Activated naive CD4-positive, alpha-beta T cell treated with anti-CD3 and anti-CD28 coated beads, Interleukin-2, amount 10 ng/mL, durations not matched to agents 7 days and 5 days (primary cell): ENCODE measurements at regions not wholly inside any gene's neighbourhood (a gene's known extent, or its start where the extent isn't known, plus 50 kb on each side); places are given as distances from the start of the nearest gene placed in this dataset.
"Not testable (repeated sequence)": the region's sequence is repeated elsewhere in the genome, so short reads cannot be mapped to it uniquely, and the experiment has no call there.

ENCODE experiments used
- CTCF ChIA-PET: fragments of 350-600 bp; sonication (Branson Sonifier 250); formaldehyde crosslinking; loops from one replicate; lab custom pipeline; 2021; ENCODE audit warnings: antibody characterized with exemption; lab: Charles Lee
- DNase-seq: peaks from one replicate; pipeline ENCODE4 v3.0.0-alpha.2; 2020
- H3K27ac Mint-ChIP-seq: one replicate; pipeline ENCODE4 v1.8.0; 2021; ENCODE audit warnings: mild to moderate bottlenecking, moderate library complexity, mixed read lengths
- H3K27me3 Mint-ChIP-seq: one replicate; pipeline ENCODE4 v1.8.0; 2021; ENCODE audit warnings: mild to moderate bottlenecking, mixed read lengths
- H3K36me3 Mint-ChIP-seq: one replicate; pipeline ENCODE4 v1.8.0; 2021; ENCODE audit warnings: mixed read lengths
- H3K4me1 Mint-ChIP-seq: one replicate; pipeline ENCODE4 v1.8.0; 2021; ENCODE audit warnings: mixed read lengths
- H3K4me3 Mint-ChIP-seq: one replicate; pipeline ENCODE4 v1.8.0; 2021; ENCODE audit warnings: mild to moderate bottlenecking, moderate library complexity, mixed read lengths
- H3K9me3 Mint-ChIP-seq: one replicate; pipeline ENCODE4 v1.8.0; 2021; ENCODE audit warnings: mixed read lengths

- H3K36me3 Mint-ChIP-seq, result no peaks in the 10 kb centered on the region
- H3K27me3 Mint-ChIP-seq, result no peaks in the 10 kb centered on the region
- no peak for DNase-seq
- H3K4me3 Mint-ChIP-seq, result no peak overlapping the region
- H3K9me3 Mint-ChIP-seq, result peaks cover 7% of the 10 kb centered on the region
- no peak overlapping the region for H3K27ac Mint-ChIP-seq
- CTCF ChIA-PET, result interaction anchor here (1.2 kb wide), 1 partner anchor 11 kb away, joined by 3 read pairs; no protein-coding TSS in a partner anchor
- H3K4me1 Mint-ChIP-seq, result no peaks in the 10 kb centered on the region
Observed at GRCh38 chr3:6447166-6447801, 413.6 kb upstream of the GRM7 start.

GRCh38 chr3:6448011-6448410 lies 412.9 kb upstream of the GRM7 start:
- no peaks in the 10 kb centered on the region for H3K4me1 Mint-ChIP-seq
- H3K9me3 Mint-ChIP-seq, result peaks cover 7% of the 10 kb centered on the region
- H3K4me3 Mint-ChIP-seq, result no peak overlapping the region
- DNase-seq, result no peak
- H3K27me3 Mint-ChIP-seq, result no peaks in the 10 kb centered on the region
- CTCF ChIA-PET, result interaction anchor here (1.2 kb wide), 1 partner anchor 10 kb away, joined by 3 read pairs; no protein-coding TSS in a partner anchor
- H3K27ac Mint-ChIP-seq, result no peak overlapping the region
- H3K36me3 Mint-ChIP-seq, result no peaks in the 10 kb centered on the region

GRCh38 chr3:6449099-6449498 lies 411.8 kb upstream of the GRM7 start:
- DNase-seq, result no peak
- CTCF ChIA-PET, result no interaction called here
- Mint-ChIP-seq H3K4me3 (no peak overlapping the region), H3K9me3 (peaks cover 7% of the 10 kb centered on the region), H3K27me3 (no peaks in the 10 kb centered on the region), H3K27ac (no peak overlapping the region), H3K4me1 (no peaks in the 10 kb centered on the region), H3K36me3 (no peaks in the 10 kb centered on the region)

- CTCF ChIA-PET, result no interaction called here
Observed at GRCh38 chr3:6452974-6453373, 407.9 kb upstream of the GRM7 start.

GRCh38 chr3:6455031-6455430 lies 405.9 kb upstream of the GRM7 start:
- DNase-seq, result no peak
- peaks cover 4% of the 10 kb centered on the region for H3K9me3 Mint-ChIP-seq
- H3K4me3 Mint-ChIP-seq, result no peak overlapping the region
- no peaks in the 10 kb centered on the region for H3K4me1 Mint-ChIP-seq
- no peaks in the 10 kb centered on the region for H3K27me3 Mint-ChIP-seq
- CTCF ChIA-PET, result no interaction called here
- no peak overlapping the region for H3K27ac Mint-ChIP-seq
- H3K36me3 Mint-ChIP-seq, result no peaks in the 10 kb centered on the region

More at GRCh38 chr3:6452974-6453373, 407.9 kb upstream of the GRM7 start:
- Mint-ChIP-seq H3K4me1 (no peaks in the 10 kb centered on the region), H3K36me3 (no peaks in the 10 kb centered on the region), H3K27ac (no peak overlapping the region), H3K4me3 (no peak overlapping the region), H3K9me3 (peaks cover 4% of the 10 kb centered on the region), H3K27me3 (no peaks in the 10 kb centered on the region)
- no peak for DNase-seq

- H3K27me3 Mint-ChIP-seq, result no peaks in the 10 kb centered on the region
Observed at GRCh38 chr3:6467186-6467585, 393.7 kb upstream of the GRM7 start.

GRCh38 chr3:6468589-6468988 lies 392.3 kb upstream of the GRM7 start:
- CTCF ChIA-PET, result no interaction called here
- H3K9me3 Mint-ChIP-seq, result no peaks in the 10 kb centered on the region
- H3K36me3 Mint-ChIP-seq, result no peaks in the 10 kb centered on the region
- H3K4me1 Mint-ChIP-seq, result no peaks in the 10 kb centered on the region
- H3K27ac Mint-ChIP-seq, result no peak overlapping the region
- no peaks in the 10 kb centered on the region for H3K27me3 Mint-ChIP-seq
- H3K4me3 Mint-ChIP-seq, result no peak overlapping the region
- DNase-seq, result no peak

More at GRCh38 chr3:6467186-6467585, 393.7 kb upstream of the GRM7 start:
- H3K36me3 Mint-ChIP-seq, result no peaks in the 10 kb centered on the region
- CTCF ChIA-PET, result no interaction called here
- DNase-seq, result no peak
- no peaks in the 10 kb centered on the region for H3K4me1 Mint-ChIP-seq
- H3K27ac Mint-ChIP-seq, result no peak overlapping the region
- H3K4me3 Mint-ChIP-seq, result no peak overlapping the region
- no peaks in the 10 kb centered on the region for H3K9me3 Mint-ChIP-seq

- DNase-seq, result no peak
- Mint-ChIP-seq H3K4me1 (no peaks in the 10 kb centered on the region), H3K36me3 (no peaks in the 10 kb centered on the region), H3K27ac (no peak overlapping the region), H3K27me3 (no peaks in the 10 kb centered on the region), H3K9me3 (no peaks in the 10 kb centered on the region), H3K4me3 (no peak overlapping the region)
- CTCF ChIA-PET, result no interaction called here
Observed at GRCh38 chr3:6471744-6472143, 389.2 kb upstream of the GRM7 start.

- H3K36me3 Mint-ChIP-seq, CTCF ChIA-PET, H3K9me3 Mint-ChIP-seq, H3K27me3 Mint-ChIP-seq, H3K4me3 Mint-ChIP-seq, H3K27ac Mint-ChIP-seq, H3K4me1 Mint-ChIP-seq, DNase-seq: not testable (repeated sequence)
Observed at GRCh38 chr3:6490487-6491327, 370.2 kb upstream of the GRM7 start.

- Mint-ChIP-seq H3K36me3 (no peaks in the 10 kb centered on the region), H3K4me3 (no peak overlapping the region), H3K9me3 (peaks cover 11% of the 10 kb centered on the region), H3K4me1 (no peaks in the 10 kb centered on the region), H3K27ac (no peak overlapping the region), H3K27me3 (no peaks in the 10 kb centered on the region)
- CTCF ChIA-PET, result no interaction called here
- no peak for DNase-seq
Observed at GRCh38 chr3:6491768-6492167, 369.1 kb upstream of the GRM7 start.

GRCh38 chr3:6492306-6492705 lies 368.6 kb upstream of the GRM7 start:
- DNase-seq, result no peak
- H3K4me1 Mint-ChIP-seq, result no peaks in the 10 kb centered on the region
- H3K27me3 Mint-ChIP-seq, result no peaks in the 10 kb centered on the region
- H3K27ac Mint-ChIP-seq, result no peak overlapping the region
- H3K36me3 Mint-ChIP-seq, result no peaks in the 10 kb centered on the region
- H3K9me3 Mint-ChIP-seq, result peaks cover 11% of the 10 kb centered on the region
- CTCF ChIA-PET, result no interaction called here
- no peak overlapping the region for H3K4me3 Mint-ChIP-seq

- H3K36me3 Mint-ChIP-seq, H3K4me3 Mint-ChIP-seq, DNase-seq, H3K4me1 Mint-ChIP-seq, CTCF ChIA-PET, H3K27ac Mint-ChIP-seq, H3K27me3 Mint-ChIP-seq: not testable (repeated sequence)
- peaks cover 21% of the 10 kb centered on the region for H3K9me3 Mint-ChIP-seq
Observed at GRCh38 chr3:6498944-6499343, 362.0 kb upstream of the GRM7 start.

- Mint-ChIP-seq H3K4me3 (no peak overlapping the region), H3K27me3 (no peaks in the 10 kb centered on the region), H3K27ac (no peak overlapping the region), H3K4me1 (no peaks in the 10 kb centered on the region), H3K36me3 (no peaks in the 10 kb centered on the region), H3K9me3 (peaks cover 18% of the 10 kb centered on the region)
- CTCF ChIA-PET, result no interaction called here
- DNase-seq, result no peak
Observed at GRCh38 chr3:6504347-6504746, 356.6 kb upstream of the GRM7 start.

GRCh38 chr3:6504834-6505233 lies 356.1 kb upstream of the GRM7 start:
- no peaks in the 10 kb centered on the region for H3K4me1 Mint-ChIP-seq
- no peak for DNase-seq
- no peaks in the 10 kb centered on the region for H3K27me3 Mint-ChIP-seq
- H3K9me3 Mint-ChIP-seq, result peaks cover 14% of the 10 kb centered on the region
- H3K36me3 Mint-ChIP-seq, result no peaks in the 10 kb centered on the region
- CTCF ChIA-PET, result no interaction called here
- no peak overlapping the region for H3K27ac Mint-ChIP-seq
- no peak overlapping the region for H3K4me3 Mint-ChIP-seq

- Mint-ChIP-seq H3K36me3 (no peaks in the 10 kb centered on the region), H3K4me3 (no peak overlapping the region), H3K27me3 (no peaks in the 10 kb centered on the region), H3K9me3 (peaks cover 6% of the 10 kb centered on the region), H3K27ac (no peak overlapping the region), H3K4me1 (no peaks in the 10 kb centered on the region)
- CTCF ChIA-PET, result no interaction called here
- DNase-seq, result no peak
Observed at GRCh38 chr3:6508410-6508759, 352.5 kb upstream of the GRM7 start.
